GM23338 (cell line): ENCODE measurements at regions not wholly inside any gene's neighbourhood (a gene's known extent, or its start where the extent isn't known, plus 50 kb on each side); places are given as distances from the start of the nearest gene placed in this dataset.

ENCODE experiments used
- ATAC-seq: fragments of 200-7000 bp; cut with Tn5 transposase; 3 replicates; pipeline ENCODE4 v1.9.1; 2020
- DNase-seq: peaks from one replicate; pipeline ENCODE4 v3.0.0-alpha.2; 2015; ENCODE audit warnings: low spot score
- H2AFZ ChIP-seq: fragments of 200-600 bp; sonication (generic); 2 replicates; pipeline ENCODE4 v1.8.0; 2016; ENCODE audit warnings: antibody characterized with exemption, mild to moderate bottlenecking, moderate library complexity
- H3F3A ChIP-seq: fragments of 200-600 bp; sonication (generic); replicated peaks from 2 replicates; pipeline ENCODE4 v1.8.0; 2017; ENCODE audit warnings: antibody characterized with exemption, mixed run types, low read depth
- H3K27ac ChIP-seq: fragments of 200-600 bp; sonication (generic); 2 replicates; pipeline ENCODE4 v1.6.1; 2016; ENCODE audit warnings: low read depth
- H3K27me3 ChIP-seq: fragments of 200-600 bp; sonication (generic); 2 replicates; pipeline ENCODE4 v1.8.0; 2016; ENCODE audit warnings: mild to moderate bottlenecking, mixed run types, moderate library complexity; ENCODE audit not compliant: insufficient read depth
- H3K36me3 ChIP-seq: fragments of 200-600 bp; sonication (generic); 2 replicates; pipeline ENCODE4 v1.8.0; 2016; ENCODE audit warnings: mild to moderate bottlenecking; ENCODE audit not compliant: insufficient read depth
- H3K4me1 ChIP-seq: fragments of 200-600 bp; sonication (generic); 2 replicates; pipeline ENCODE4 v1.8.0; 2016; ENCODE audit warnings: mild to moderate bottlenecking, moderate library complexity; ENCODE audit not compliant: insufficient read depth
- H3K4me2 ChIP-seq: fragments of 200-600 bp; sonication (generic); 2 replicates; pipeline ENCODE4 v1.7.1; 2017; ENCODE audit warnings: mixed run types
- H3K4me3 ChIP-seq: fragments of 200-600 bp; sonication (generic); 2 replicates; pipeline ENCODE4 v1.6.1; 2016; ENCODE audit warnings: mixed run types
- H3K79me2 ChIP-seq: fragments of 200-600 bp; sonication (generic); replicated peaks from 2 replicates; pipeline ENCODE4 v1.8.0; 2017; ENCODE audit warnings: mild to moderate bottlenecking; ENCODE audit not compliant: insufficient read depth
- H3K9me2 ChIP-seq: fragments of 200-600 bp; sonication (generic); 2 replicates; pipeline ENCODE4 v1.8.0; 2017; ENCODE audit not compliant: insufficient read depth
- H4K20me1 ChIP-seq: fragments of 200-600 bp; sonication (generic); replicated peaks from 2 replicates; pipeline ENCODE4 v1.8.0; 2017; ENCODE audit warnings: mild to moderate bottlenecking; ENCODE audit not compliant: insufficient read depth
- H3K27ac Mint-ChIP-seq: 2 replicates; pipeline ENCODE4 v1.8.0; 2020; ENCODE audit warnings: inconsistent platforms, mild to moderate bottlenecking, moderate library complexity, mixed read lengths
- H3K27me3 Mint-ChIP-seq: 3 replicates; pipeline ENCODE4 v1.8.0; 2022; ENCODE audit warnings: low read depth, mild to moderate bottlenecking, moderate library complexity, mixed read lengths, inconsistent platforms; ENCODE audit not compliant: insufficient read depth, poor library complexity
- H3K36me3 Mint-ChIP-seq: 3 replicates; pipeline ENCODE4 v1.8.0; 2021; ENCODE audit warnings: low read depth, mild to moderate bottlenecking, inconsistent platforms, moderate library complexity, mixed read lengths
- H3K4me1 Mint-ChIP-seq: 3 replicates; pipeline ENCODE4 v1.8.0; 2020; ENCODE audit warnings: mild to moderate bottlenecking, inconsistent platforms, mixed read lengths
- H3K4me3 Mint-ChIP-seq: 3 replicates; pipeline ENCODE4 v1.8.0; 2021; ENCODE audit warnings: moderate library complexity, mild to moderate bottlenecking, inconsistent platforms, mixed read lengths
- H3K9me3 Mint-ChIP-seq: 3 replicates; pipeline ENCODE4 v1.8.0; 2020; ENCODE audit warnings: moderate library complexity, mild to moderate bottlenecking, inconsistent platforms, mixed read lengths
- CREB1 ChIP-seq: fragments of 250-450 bp; sonication (Bioruptor Pico); IDR thresholded peaks from 2 replicates; pipeline ENCODE4 v1.5.0; 2020; ENCODE audit warnings: low read depth, mild to moderate bottlenecking, moderate library complexity
- EZH2 ChIP-seq: fragments of 200-600 bp; sonication (generic); IDR thresholded peaks from one replicate; pipeline ENCODE4 v1.8.0; 2017; ENCODE audit warnings: antibody characterized with exemption, mild to moderate bottlenecking, low read depth; ENCODE audit not compliant: unreplicated experiment
- EZH2phosphoT487 ChIP-seq: fragments of 200-600 bp; sonication (generic); IDR thresholded peaks from one replicate; pipeline ENCODE4 v1.8.1; 2018; ENCODE audit warnings: antibody characterized with exemption; ENCODE audit not compliant: unreplicated experiment
- JUNB ChIP-seq: IDR thresholded peaks from one replicate; pipeline ENCODE4 v1.6.1; 2016; ENCODE audit warnings: antibody characterized with exemption; ENCODE audit not compliant: unreplicated experiment
- NANOG ChIP-seq: IDR thresholded peaks from 2 replicates; pipeline ENCODE4 v1.6.1; 2016; ENCODE audit warnings: antibody characterized with exemption, borderline replicate concordance
- POLR2AphosphoS5 ChIP-seq: IDR thresholded peaks from 2 replicates; pipeline ENCODE4 v1.6.1; 2016; ENCODE audit warnings: antibody characterized with exemption, low read depth
- STAT1 ChIP-seq: IDR thresholded peaks from one replicate; pipeline ENCODE4 v1.6.1; 2016; ENCODE audit warnings: antibody characterized with exemption; ENCODE audit not compliant: unreplicated experiment
- ZNF114 ChIP-seq: fragments of 250-450 bp; sonication (Bioruptor Pico); IDR thresholded peaks from 2 replicates; pipeline ENCODE4 v1.5.0; 2020; ENCODE audit warnings: mild to moderate bottlenecking, moderate library complexity
- ZNF331 ChIP-seq: fragments of 250-450 bp; sonication (Bioruptor Pico); IDR thresholded peaks from 2 replicates; pipeline ENCODE4 v1.5.0; 2020; ENCODE audit warnings: low read depth, mild to moderate bottlenecking, moderate library complexity
- TF ChIP-seq, protein P1 (sequence below): IDR thresholded peaks from one replicate; pipeline ENCODE4 v1.6.1; 2018; ENCODE audit warnings: antibody characterized with exemption; ENCODE audit not compliant: unreplicated experiment
- TF ChIP-seq, protein P2 (sequence below): IDR thresholded peaks from 2 replicates; pipeline ENCODE4 v1.6.1; 2016; ENCODE audit warnings: antibody characterized with exemption
- TF ChIP-seq, protein P3 (sequence below): fragments of 250-450 bp; sonication (Bioruptor Pico); IDR thresholded peaks from 2 replicates; pipeline ENCODE4 v1.5.0; 2020; ENCODE audit warnings: mild to moderate bottlenecking, moderate library complexity
- TF ChIP-seq, protein P4 (sequence below), 2 experiments: fragments of 200-600 bp in 1 of 2; sonication (generic) in 1 of 2; conservative IDR thresholded peaks; 2 replicates each; pipeline versions ENCODE4 v1.5.1 to v1.6.1; 2016 to 2017; ENCODE audit warnings: antibody characterized with exemption in 2 of 2, low read depth in 2 of 2, mild to moderate bottlenecking in 2 of 2, moderate library complexity in 1 of 2

DNA sequence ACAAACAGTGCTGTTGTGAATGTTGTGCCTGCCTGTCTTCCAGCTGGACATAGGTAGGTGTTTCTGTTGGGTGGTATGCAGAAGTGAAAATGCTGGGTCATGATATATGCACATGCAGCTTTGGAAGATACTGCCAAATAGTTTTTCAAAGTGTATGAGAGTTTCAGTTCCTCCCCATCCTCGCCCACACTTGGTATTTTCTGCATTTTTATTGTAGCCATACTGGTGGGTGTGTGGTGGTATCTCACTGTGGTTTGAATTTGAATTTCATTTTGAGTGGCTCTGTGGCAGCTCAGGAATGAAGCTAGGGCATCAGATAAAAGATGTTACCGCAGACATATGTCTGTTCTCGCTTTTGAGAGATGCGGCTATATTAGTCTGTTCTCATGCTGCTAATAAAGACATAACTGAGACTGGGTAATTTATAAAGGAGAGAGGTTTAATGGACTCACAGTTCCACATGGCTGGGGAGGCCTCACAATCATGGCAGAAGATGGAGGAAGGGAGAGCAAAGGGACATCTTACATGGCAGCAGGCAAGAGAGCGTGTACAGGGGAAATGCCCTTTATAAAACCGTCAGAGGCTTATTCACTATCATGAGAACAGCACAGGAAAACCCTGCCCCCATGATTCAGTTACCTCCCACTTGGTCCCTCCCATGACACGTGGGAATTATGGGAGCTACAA, 183.1 kb downstream of the CAND1 start (continued):
- TF ChIP-seq CREB1, result no peak
- TF ChIP-seq ZNF331 (CRISPR knock-in tag), result no peak
- no peak for TF ChIP-seq JUNB

DNA sequence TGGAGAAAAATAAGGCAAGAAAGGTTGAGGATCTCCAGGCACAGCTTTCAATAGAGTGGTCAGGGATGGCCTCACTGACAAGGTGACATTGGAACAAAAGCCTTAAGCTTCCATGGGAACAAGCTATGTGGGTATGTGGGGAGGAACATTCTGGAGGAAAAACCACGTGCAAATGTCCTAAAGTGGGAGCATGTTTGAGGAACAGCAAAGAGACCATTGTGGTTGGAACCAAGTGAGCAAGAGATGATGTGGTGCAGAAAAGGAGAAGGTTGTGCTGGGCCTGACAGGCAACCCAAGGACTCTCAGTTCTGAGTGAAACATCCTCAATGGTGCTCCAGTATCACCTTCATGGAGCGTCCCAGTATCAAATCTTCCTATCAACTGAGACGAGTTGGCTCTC, 184.0 kb downstream of the CAND1 start:
- no peak overlapping the region for H3K4me3 ChIP-seq
- H3F3A ChIP-seq, result no peaks in the 10 kb centered on the region
- TF ChIP-seq STAT1, result no peak
- TF ChIP-seq, protein P1, sequence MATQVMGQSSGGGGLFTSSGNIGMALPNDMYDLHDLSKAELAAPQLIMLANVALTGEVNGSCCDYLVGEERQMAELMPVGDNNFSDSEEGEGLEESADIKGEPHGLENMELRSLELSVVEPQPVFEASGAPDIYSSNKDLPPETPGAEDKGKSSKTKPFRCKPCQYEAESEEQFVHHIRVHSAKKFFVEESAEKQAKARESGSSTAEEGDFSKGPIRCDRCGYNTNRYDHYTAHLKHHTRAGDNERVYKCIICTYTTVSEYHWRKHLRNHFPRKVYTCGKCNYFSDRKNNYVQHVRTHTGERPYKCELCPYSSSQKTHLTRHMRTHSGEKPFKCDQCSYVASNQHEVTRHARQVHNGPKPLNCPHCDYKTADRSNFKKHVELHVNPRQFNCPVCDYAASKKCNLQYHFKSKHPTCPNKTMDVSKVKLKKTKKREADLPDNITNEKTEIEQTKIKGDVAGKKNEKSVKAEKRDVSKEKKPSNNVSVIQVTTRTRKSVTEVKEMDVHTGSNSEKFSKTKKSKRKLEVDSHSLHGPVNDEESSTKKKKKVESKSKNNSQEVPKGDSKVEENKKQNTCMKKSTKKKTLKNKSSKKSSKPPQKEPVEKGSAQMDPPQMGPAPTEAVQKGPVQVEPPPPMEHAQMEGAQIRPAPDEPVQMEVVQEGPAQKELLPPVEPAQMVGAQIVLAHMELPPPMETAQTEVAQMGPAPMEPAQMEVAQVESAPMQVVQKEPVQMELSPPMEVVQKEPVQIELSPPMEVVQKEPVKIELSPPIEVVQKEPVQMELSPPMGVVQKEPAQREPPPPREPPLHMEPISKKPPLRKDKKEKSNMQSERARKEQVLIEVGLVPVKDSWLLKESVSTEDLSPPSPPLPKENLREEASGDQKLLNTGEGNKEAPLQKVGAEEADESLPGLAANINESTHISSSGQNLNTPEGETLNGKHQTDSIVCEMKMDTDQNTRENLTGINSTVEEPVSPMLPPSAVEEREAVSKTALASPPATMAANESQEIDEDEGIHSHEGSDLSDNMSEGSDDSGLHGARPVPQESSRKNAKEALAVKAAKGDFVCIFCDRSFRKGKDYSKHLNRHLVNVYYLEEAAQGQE, result no peak
- TF ChIP-seq, protein P2, sequence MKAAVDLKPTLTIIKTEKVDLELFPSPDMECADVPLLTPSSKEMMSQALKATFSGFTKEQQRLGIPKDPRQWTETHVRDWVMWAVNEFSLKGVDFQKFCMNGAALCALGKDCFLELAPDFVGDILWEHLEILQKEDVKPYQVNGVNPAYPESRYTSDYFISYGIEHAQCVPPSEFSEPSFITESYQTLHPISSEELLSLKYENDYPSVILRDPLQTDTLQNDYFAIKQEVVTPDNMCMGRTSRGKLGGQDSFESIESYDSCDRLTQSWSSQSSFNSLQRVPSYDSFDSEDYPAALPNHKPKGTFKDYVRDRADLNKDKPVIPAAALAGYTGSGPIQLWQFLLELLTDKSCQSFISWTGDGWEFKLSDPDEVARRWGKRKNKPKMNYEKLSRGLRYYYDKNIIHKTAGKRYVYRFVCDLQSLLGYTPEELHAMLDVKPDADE, result no peak
- no peak for TF ChIP-seq POLR2AphosphoS5
- TF ChIP-seq ZNF331 (CRISPR knock-in tag), result no peak
- no peak for TF ChIP-seq CREB1
- TF ChIP-seq, protein P3, sequence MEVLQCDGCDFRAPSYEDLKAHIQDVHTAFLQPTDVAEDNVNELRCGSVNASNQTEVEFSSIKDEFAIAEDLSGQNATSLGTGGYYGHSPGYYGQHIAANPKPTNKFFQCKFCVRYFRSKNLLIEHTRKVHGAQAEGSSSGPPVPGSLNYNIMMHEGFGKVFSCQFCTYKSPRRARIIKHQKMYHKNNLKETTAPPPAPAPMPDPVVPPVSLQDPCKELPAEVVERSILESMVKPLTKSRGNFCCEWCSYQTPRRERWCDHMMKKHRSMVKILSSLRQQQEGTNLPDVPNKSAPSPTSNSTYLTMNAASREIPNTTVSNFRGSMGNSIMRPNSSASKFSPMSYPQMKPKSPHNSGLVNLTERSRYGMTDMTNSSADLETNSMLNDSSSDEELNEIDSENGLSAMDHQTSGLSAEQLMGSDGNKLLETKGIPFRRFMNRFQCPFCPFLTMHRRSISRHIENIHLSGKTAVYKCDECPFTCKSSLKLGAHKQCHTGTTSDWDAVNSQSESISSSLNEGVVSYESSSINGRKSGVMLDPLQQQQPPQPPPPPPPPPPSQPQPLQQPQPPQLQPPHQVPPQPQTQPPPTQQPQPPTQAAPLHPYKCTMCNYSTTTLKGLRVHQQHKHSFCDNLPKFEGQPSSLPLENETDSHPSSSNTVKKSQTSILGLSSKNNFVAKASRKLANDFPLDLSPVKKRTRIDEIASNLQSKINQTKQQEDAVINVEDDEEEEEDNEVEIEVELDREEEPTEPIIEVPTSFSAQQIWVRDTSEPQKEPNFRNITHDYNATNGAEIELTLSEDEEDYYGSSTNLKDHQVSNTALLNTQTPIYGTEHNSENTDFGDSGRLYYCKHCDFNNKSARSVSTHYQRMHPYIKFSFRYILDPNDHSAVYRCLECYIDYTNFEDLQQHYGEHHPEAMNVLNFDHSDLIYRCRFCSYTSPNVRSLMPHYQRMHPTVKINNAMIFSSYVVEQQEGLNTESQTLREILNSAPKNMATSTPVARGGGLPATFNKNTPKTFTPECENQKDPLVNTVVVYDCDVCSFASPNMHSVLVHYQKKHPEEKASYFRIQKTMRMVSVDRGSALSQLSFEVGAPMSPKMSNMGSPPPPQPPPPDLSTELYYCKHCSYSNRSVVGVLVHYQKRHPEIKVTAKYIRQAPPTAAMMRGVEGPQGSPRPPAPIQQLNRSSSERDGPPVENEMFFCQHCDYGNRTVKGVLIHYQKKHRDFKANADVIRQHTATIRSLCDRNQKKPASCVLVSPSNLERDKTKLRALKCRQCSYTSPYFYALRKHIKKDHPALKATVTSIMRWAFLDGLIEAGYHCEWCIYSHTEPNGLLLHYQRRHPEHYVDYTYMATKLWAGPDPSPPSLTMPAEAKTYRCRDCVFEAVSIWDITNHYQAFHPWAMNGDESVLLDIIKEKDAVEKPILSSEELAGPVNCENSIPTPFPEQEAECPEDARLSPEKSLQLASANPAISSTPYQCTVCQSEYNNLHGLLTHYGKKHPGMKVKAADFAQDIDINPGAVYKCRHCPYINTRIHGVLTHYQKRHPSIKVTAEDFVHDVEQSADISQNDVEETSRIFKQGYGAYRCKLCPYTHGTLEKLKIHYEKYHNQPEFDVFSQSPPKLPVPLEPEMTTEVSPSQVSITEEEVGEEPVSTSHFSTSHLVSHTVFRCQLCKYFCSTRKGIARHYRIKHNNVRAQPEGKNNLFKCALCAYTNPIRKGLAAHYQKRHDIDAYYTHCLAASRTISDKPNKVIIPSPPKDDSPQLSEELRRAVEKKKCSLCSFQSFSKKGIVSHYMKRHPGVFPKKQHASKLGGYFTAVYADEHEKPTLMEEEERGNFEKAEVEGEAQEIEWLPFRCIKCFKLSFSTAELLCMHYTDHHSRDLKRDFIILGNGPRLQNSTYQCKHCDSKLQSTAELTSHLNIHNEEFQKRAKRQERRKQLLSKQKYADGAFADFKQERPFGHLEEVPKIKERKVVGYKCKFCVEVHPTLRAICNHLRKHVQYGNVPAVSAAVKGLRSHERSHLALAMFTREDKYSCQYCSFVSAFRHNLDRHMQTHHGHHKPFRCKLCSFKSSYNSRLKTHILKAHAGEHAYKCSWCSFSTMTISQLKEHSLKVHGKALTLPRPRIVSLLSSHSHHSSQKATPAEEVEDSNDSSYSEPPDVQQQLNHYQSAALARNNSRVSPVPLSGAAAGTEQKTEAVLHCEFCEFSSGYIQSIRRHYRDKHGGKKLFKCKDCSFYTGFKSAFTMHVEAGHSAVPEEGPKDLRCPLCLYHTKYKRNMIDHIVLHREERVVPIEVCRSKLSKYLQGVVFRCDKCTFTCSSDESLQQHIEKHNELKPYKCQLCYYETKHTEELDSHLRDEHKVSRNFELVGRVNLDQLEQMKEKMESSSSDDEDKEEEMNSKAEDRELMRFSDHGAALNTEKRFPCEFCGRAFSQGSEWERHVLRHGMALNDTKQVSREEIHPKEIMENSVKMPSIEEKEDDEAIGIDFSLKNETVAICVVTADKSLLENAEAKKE (CRISPR knock-in tag), result no peak
- TF ChIP-seq EZH2, result no peak
- no peak for TF ChIP-seq NANOG
- TF ChIP-seq EZH2phosphoT487, result no peak
- TF ChIP-seq, protein P4, sequence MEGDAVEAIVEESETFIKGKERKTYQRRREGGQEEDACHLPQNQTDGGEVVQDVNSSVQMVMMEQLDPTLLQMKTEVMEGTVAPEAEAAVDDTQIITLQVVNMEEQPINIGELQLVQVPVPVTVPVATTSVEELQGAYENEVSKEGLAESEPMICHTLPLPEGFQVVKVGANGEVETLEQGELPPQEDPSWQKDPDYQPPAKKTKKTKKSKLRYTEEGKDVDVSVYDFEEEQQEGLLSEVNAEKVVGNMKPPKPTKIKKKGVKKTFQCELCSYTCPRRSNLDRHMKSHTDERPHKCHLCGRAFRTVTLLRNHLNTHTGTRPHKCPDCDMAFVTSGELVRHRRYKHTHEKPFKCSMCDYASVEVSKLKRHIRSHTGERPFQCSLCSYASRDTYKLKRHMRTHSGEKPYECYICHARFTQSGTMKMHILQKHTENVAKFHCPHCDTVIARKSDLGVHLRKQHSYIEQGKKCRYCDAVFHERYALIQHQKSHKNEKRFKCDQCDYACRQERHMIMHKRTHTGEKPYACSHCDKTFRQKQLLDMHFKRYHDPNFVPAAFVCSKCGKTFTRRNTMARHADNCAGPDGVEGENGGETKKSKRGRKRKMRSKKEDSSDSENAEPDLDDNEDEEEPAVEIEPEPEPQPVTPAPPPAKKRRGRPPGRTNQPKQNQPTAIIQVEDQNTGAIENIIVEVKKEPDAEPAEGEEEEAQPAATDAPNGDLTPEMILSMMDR (conservative IDR thresholded peaks at IDR 0.05; ENCODE audit: low read depth in 2 of 2), result no peak
- TF ChIP-seq ZNF114 (CRISPR knock-in tag), result no peak
- TF ChIP-seq JUNB, result no peak
- no peaks in the 10 kb centered on the region for H3K36me3 ChIP-seq
- 0 out of 3 replicates have a peak, but pooled peaks cover 3% of the 10 kb centered on the region for H3K4me1 Mint-ChIP-seq
- peaks cover 7% of the 10 kb centered on the region; the same call in 1 of the 2 replicates for H3K9me2 ChIP-seq
- H3K9me3 Mint-ChIP-seq, result no peaks in the 10 kb centered on the region
- no peaks in the 10 kb centered on the region for H3K79me2 ChIP-seq
- no peak overlapping the region for H3K27ac Mint-ChIP-seq
- H3K27me3 ChIP-seq, result no peaks in the 10 kb centered on the region
- DNase-seq (no peak), ATAC-seq (no peak)
- H3K27ac ChIP-seq, result no peak overlapping the region
- H3K4me2 ChIP-seq, result no peak overlapping the region
- H4K20me1 ChIP-seq, result no peaks in the 10 kb centered on the region
- no peaks in the 10 kb centered on the region for H3K4me1 ChIP-seq
- no peaks in the 10 kb centered on the region for H3K36me3 Mint-ChIP-seq
- peaks cover 7% of the 10 kb centered on the region for H3K27me3 Mint-ChIP-seq
- H3K4me3 Mint-ChIP-seq, result no peak overlapping the region
- H2AFZ ChIP-seq, result no peak overlapping the region
